ENCODE measurements at regions not wholly inside any gene's neighbourhood (a gene's known extent, or its start where the extent isn't known, plus 50 kb on each side); places are given as distances from the start of the nearest gene placed in this dataset.

- TF ChIP-seq TAF1 (IDR thresholded peaks at IDR 0.05; ENCODE audit: borderline replicate concordance, low read depth, low read length) (no peak), POLR2A (IDR thresholded peaks at IDR 0.05; ENCODE audit: low read depth, low read length) (no peak), POLR2AphosphoS5 (IDR thresholded peaks at IDR 0.05; ENCODE audit: low read depth, low read length) (no peak)
- FAIRE-seq (no peak), DNase-seq (ENCODE audit: insufficient read length) (no peak)
Observed at GRCh38 chr18:43482600-43482999, 205.3 kb upstream of the SYT4 start.

DNA sequence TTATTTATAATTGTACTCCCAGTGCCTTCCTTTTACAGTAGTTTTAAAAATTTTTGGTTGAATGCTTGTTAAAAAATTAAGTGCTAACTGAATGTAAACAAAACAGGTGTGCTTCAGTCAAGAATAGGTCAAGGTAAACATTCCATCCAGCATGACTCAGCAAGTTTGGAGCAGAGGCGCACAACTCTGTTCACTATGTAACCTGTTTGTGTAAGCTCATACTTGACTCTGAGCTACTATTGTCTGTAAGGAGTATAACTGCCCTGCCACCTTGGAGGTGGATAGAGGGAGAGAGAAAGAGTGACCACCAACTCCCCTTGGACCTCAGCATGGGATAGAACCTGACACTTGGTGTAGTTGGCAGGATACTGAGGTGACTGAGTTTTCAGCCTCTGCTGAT is 207.4 kb upstream of the SYT4 start:
- no peak for TF ChIP-seq TAF1 (IDR thresholded peaks at IDR 0.05; ENCODE audit: borderline replicate concordance, low read depth, low read length)
- no peak for TF ChIP-seq POLR2AphosphoS5 (IDR thresholded peaks at IDR 0.05; ENCODE audit: low read depth, low read length)
- TF ChIP-seq POLR2A (IDR thresholded peaks at IDR 0.05; ENCODE audit: low read depth, low read length), result no peak
- FAIRE-seq, result no peak
- no peak for DNase-seq (ENCODE audit: insufficient read length)

DNA sequence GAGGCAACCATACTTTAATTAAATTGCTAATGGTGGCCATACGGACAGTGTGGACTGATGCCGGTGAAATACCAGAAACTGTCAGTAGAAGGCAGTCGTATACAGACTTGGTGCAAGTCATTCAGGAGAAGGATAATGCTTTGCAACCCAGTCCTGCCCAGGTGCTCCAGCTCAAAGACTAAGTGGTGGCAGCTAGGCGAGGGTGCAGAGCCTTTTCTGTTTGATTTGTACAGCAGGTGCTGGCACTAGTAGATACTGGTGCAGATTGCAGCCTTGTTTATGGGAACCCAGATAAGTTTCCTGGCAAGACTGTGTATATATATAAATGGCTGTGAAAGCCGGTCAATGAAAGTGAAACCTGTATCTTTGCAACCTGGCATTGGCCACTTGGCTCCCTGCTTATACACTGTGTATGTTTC is 208.3 kb upstream of the SYT4 start:
- TF ChIP-seq POLR2A (IDR thresholded peaks at IDR 0.05; ENCODE audit: low read depth, low read length), result no peak
- TF ChIP-seq POLR2AphosphoS5 (IDR thresholded peaks at IDR 0.05; ENCODE audit: low read depth, low read length), result no peak
- TF ChIP-seq TAF1 (IDR thresholded peaks at IDR 0.05; ENCODE audit: borderline replicate concordance, low read depth, low read length), result no peak
- DNase-seq (ENCODE audit: insufficient read length) (no peak), FAIRE-seq (no peak)

DNA sequence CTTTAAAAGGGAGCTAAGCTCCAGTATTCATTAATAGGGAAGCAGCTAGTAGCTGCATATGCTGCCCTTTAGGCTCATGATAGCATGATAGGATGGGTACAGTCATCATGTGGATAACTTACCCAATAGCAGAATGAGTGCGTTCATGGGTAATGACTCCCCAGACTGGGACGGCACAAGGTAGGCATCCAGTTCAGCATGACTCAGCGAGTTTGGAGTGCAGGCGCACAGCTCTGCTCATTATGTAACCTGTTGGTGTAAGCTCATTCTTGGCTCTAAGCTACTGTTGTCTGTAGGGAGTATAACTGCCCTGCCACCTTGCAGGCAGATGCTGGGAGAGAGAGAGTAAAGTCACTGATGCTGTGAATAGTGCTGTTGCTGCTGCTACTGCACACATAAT is 209.2 kb upstream of the SYT4 start:
- DNase-seq (ENCODE audit: insufficient read length) (no peak), FAIRE-seq (no peak)

GRCh38 chr18:43501099-43501498 is 223.8 kb upstream of the SYT4 start:
- DNase-seq (ENCODE audit: insufficient read length), result no peak
- TF ChIP-seq POLR2A (IDR thresholded peaks at IDR 0.05; ENCODE audit: low read depth, low read length), result no peak
- TF ChIP-seq TAF1 (IDR thresholded peaks at IDR 0.05; ENCODE audit: borderline replicate concordance, low read depth, low read length), result no peak
- TF ChIP-seq POLR2AphosphoS5 (IDR thresholded peaks at IDR 0.05; ENCODE audit: low read depth, low read length), result no peak
- FAIRE-seq, result no peak

More for the DNA sequence above, 209.2 kb upstream of the SYT4 start:
- no peak for TF ChIP-seq POLR2AphosphoS5 (IDR thresholded peaks at IDR 0.05; ENCODE audit: low read depth, low read length)
- no peak for TF ChIP-seq POLR2A (IDR thresholded peaks at IDR 0.05; ENCODE audit: low read depth, low read length)
- TF ChIP-seq TAF1 (IDR thresholded peaks at IDR 0.05; ENCODE audit: borderline replicate concordance, low read depth, low read length), result no peak

GRCh38 chr18:43506935-43507334 is 229.6 kb upstream of the SYT4 start:
- no peak for FAIRE-seq
- no peak for DNase-seq (ENCODE audit: insufficient read length)
- no peak for TF ChIP-seq POLR2AphosphoS5 (IDR thresholded peaks at IDR 0.05; ENCODE audit: low read depth, low read length)
- no peak for TF ChIP-seq POLR2A (IDR thresholded peaks at IDR 0.05; ENCODE audit: low read depth, low read length)
- no peak for TF ChIP-seq TAF1 (IDR thresholded peaks at IDR 0.05; ENCODE audit: borderline replicate concordance, low read depth, low read length)

GRCh38 chr18:43507842-43508481 is 230.7 kb upstream of the SYT4 start:
- TF ChIP-seq POLR2AphosphoS5 (IDR thresholded peaks at IDR 0.05; ENCODE audit: low read depth, low read length) (no peak), POLR2A (IDR thresholded peaks at IDR 0.05; ENCODE audit: low read depth, low read length) (no peak), TAF1 (IDR thresholded peaks at IDR 0.05; ENCODE audit: borderline replicate concordance, low read depth, low read length) (no peak)
- DNase-seq (ENCODE audit: insufficient read length) (no peak), FAIRE-seq (no peak)

GRCh38 chr18:43514747-43515146 is 237.5 kb upstream of the SYT4 start:
- TF ChIP-seq POLR2A (IDR thresholded peaks at IDR 0.05; ENCODE audit: low read depth, low read length) (no peak), POLR2AphosphoS5 (IDR thresholded peaks at IDR 0.05; ENCODE audit: low read depth, low read length) (no peak), TAF1 (IDR thresholded peaks at IDR 0.05; ENCODE audit: borderline replicate concordance, low read depth, low read length) (no peak)
- no peak for FAIRE-seq
- DNase-seq (ENCODE audit: insufficient read length), result no peak

GRCh38 chr18:43515481-43515880 is 238.2 kb upstream of the SYT4 start:
- no peak for DNase-seq (ENCODE audit: insufficient read length)
- TF ChIP-seq TAF1 (IDR thresholded peaks at IDR 0.05; ENCODE audit: borderline replicate concordance, low read depth, low read length), result no peak
- no peak for TF ChIP-seq POLR2AphosphoS5 (IDR thresholded peaks at IDR 0.05; ENCODE audit: low read depth, low read length)
- no peak for TF ChIP-seq POLR2A (IDR thresholded peaks at IDR 0.05; ENCODE audit: low read depth, low read length)
- FAIRE-seq, result no peak

DNA sequence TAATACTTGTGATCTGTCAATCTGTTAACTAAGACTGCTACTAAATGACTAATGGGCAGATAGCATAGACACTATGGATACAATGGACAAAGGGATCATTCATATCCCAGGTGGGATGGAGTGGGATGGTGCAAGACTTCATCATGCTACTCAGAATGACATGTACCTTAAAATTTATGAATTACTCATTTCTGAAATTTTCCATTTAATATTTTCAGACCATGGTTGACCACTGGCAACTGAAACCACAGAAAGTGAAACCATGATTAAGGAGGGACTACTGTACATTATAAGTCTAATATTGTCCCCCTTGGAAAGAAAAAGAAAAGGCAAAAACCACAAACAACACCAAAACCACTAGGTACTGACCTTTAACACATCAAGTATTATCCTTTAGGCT is 247.0 kb upstream of the SYT4 start:
- TF ChIP-seq POLR2AphosphoS5 (IDR thresholded peaks at IDR 0.05; ENCODE audit: low read depth, low read length) (no peak), POLR2A (IDR thresholded peaks at IDR 0.05; ENCODE audit: low read depth, low read length) (no peak), TAF1 (IDR thresholded peaks at IDR 0.05; ENCODE audit: borderline replicate concordance, low read depth, low read length) (no peak)
- no peak for FAIRE-seq
- DNase-seq (ENCODE audit: insufficient read length), result no peak

DNA sequence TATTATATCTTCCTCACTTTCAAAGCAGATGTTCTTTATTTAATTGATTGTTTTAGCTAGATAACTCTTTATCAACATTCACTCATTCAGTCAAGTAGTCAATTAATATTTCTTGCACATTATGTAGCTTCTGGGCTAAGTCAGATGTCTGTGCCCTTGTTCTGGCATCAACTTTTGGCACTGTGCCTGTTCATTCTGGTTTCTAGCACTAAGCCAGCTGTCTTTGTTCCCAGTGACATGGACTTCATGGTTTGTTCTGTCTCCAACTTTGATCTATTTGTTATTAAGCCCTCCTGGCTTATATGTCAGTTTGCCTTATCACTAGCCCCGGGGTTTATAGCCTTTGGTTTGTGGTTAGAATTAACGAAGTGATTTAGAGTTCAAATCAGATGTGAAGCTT is 247.9 kb upstream of the SYT4 start:
- no peak for TF ChIP-seq POLR2AphosphoS5 (IDR thresholded peaks at IDR 0.05; ENCODE audit: low read depth, low read length)
- TF ChIP-seq POLR2A (IDR thresholded peaks at IDR 0.05; ENCODE audit: low read depth, low read length), result no peak
- TF ChIP-seq TAF1 (IDR thresholded peaks at IDR 0.05; ENCODE audit: borderline replicate concordance, low read depth, low read length), result no peak
- no peak for DNase-seq (ENCODE audit: insufficient read length)
- FAIRE-seq, result no peak

DNA sequence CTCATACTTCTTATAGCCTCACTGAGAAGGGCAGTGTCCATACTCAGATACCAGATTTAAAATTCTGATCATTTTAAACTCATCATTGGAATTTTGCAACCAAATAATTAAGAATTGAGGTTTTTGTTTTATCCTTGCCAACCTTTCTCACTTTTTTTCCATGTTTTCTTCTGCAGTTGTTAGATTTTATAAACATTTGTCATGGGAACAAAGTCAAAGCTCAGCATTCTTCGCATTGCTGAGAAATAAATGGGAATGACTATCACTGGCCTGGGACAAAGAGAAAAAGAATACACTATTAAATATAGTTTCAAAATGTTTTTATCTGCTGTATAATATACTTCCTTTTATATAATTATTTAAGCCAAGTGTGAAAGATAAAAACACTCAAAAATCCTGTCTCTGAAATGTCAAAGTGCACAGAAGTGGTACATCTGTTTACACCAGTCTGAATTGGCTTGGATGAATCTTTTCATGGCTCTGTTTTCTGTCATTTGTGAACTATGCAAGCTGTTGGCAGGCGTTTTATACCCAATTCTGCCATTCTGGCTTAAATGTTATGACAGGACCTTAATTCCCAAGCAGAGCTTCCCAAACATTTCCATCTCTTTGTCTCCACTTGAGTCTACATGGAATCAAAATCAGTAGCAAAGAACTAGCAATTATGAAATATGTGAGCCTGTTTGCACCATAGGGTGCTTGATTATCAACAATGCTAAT is 249.3 kb upstream of the SYT4 start:
- DNase-seq (ENCODE audit: insufficient read length) (no peak), FAIRE-seq (no peak)

More for the DNA sequence above, 249.3 kb upstream of the SYT4 start:
- TF ChIP-seq POLR2A (IDR thresholded peaks at IDR 0.05; ENCODE audit: low read depth, low read length), result no peak
- no peak for TF ChIP-seq POLR2AphosphoS5 (IDR thresholded peaks at IDR 0.05; ENCODE audit: low read depth, low read length)
- no peak for TF ChIP-seq TAF1 (IDR thresholded peaks at IDR 0.05; ENCODE audit: borderline replicate concordance, low read depth, low read length)
